ENCODE measurements at regions not wholly inside any gene's neighbourhood (a gene's known extent, or its start where the extent isn't known, plus 50 kb on each side); places are given as distances from the start of the nearest gene placed in this dataset.
"Not testable (repeated sequence)": the region's sequence is repeated elsewhere in the genome, so short reads cannot be mapped to it uniquely, and the experiment has no call there.

DNA sequence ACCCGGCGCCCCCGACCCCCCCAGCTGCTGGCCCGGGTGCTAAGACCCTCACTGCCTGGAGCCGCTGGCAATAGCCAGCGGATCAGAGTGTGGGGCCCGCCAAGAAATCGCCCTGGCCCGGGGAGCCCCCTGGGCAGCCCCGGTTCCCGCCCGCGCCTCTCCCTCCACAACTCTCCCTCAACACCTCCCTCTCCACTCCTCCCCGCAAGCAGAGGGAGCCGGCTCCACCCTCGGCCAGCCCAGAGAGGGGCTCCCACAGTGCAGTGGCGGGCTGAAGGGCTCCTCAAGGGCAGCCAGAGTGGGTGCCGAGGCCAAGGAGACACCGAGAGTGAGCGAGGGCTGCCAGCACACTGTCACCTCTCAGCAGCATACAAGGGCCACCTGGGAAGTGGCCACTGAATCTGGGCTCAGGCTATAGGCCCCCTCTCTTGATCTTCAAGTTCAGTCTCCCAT is 385.5 kb downstream of the SEC14L1 start:
- Histone ChIP-seq H3K4me1 (ENCODE audit: control insufficient read depth, insufficient read depth, low read length) (no peaks in the 10 kb centered on the region), H3K36me3 (ENCODE audit: control insufficient read depth, insufficient read depth, low read length) (no peaks in the 10 kb centered on the region), H3K27ac (ENCODE audit: insufficient read depth, low read depth, low read length, poor library complexity, severe bottlenecking) (no peak overlapping the region), H3K27me3 (ENCODE audit: control insufficient read depth, insufficient read depth, low read length, poor library complexity, severe bottlenecking) (peaks cover 27% of the 10 kb centered on the region), H3K9me3 (ENCODE audit: control insufficient read depth, low read length) (no peaks in the 10 kb centered on the region), H3K4me3 (ENCODE audit: insufficient read depth, low read depth, low read length) (no peak overlapping the region)
- 95 to 97% methylated on average over 20 of the region's 20 CpGs for WGBS, 2 experiments

DNA sequence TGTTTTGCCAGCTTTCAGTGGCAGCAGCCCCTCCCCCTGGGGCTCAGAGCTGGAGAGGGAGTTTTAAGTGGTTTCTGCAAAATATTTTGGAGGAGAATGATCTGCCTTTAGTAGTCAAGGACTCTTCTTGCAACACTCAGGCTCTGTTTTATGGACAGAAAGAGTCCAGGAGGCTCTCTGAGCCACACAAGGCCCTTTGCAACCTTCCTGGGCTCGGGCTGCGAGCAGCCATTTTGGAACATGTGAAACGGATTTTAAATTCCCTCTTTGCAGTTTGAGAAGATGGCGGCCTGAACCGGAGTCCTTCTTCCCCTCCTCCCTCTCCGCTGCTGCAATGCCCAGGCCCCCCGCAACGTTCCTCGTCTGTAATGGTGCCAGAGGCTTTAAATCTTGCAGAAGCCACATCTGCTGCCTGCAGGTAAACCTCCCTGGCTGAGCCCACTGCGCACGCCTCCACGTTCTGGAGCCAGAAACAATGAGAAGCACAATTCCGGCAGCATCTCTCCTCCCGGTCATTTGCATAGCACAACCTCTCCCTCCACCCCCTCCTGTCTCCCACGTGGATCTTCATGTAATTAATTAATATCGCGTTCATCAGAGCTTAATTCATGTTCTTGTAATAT is 386.1 kb downstream of the SEC14L1 start:
- Histone ChIP-seq H3K4me3 (ENCODE audit: insufficient read depth, low read depth, low read length) (no peak overlapping the region), H3K36me3 (ENCODE audit: control insufficient read depth, insufficient read depth, low read length) (no peaks in the 10 kb centered on the region), H3K27me3 (ENCODE audit: control insufficient read depth, insufficient read depth, low read length, poor library complexity, severe bottlenecking) (peaks cover 27% of the 10 kb centered on the region), H3K4me1 (ENCODE audit: control insufficient read depth, insufficient read depth, low read length) (no peaks in the 10 kb centered on the region), H3K9me3 (ENCODE audit: control insufficient read depth, low read length) (no peaks in the 10 kb centered on the region), H3K27ac (ENCODE audit: insufficient read depth, low read depth, low read length, poor library complexity, severe bottlenecking) (no peak overlapping the region)
- WGBS, 2 experiments, result 90 to 93% methylated on average over 17 of the region's 17 CpGs

DNA sequence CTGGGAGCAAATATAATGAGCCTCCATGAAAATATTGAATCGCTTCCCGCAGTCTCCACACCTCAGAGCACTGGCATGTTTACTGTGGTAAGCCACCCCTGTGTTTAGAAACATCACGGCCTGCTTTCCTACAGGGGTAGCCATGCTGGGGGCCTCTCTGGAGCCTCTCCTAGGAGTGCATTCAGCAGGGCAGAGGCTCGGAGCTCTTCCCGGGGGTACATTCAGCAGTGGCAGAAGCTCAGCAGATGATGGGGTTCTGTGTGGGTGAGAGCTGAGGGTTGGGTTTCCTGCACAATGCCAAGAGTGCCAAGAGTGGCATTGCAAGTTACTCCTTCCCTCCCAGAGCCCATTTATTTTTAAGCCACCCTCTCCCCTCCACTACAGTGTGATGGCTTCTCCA is 386.6 kb downstream of the SEC14L1 start:
- Histone ChIP-seq H3K27me3 (ENCODE audit: control insufficient read depth, insufficient read depth, low read length, poor library complexity, severe bottlenecking) (peaks cover 27% of the 10 kb centered on the region), H3K4me3 (ENCODE audit: insufficient read depth, low read depth, low read length) (no peak overlapping the region), H3K36me3 (ENCODE audit: control insufficient read depth, insufficient read depth, low read length) (no peaks in the 10 kb centered on the region), H3K27ac (ENCODE audit: insufficient read depth, low read depth, low read length, poor library complexity, severe bottlenecking) (no peak overlapping the region), H3K9me3 (ENCODE audit: control insufficient read depth, low read length) (no peaks in the 10 kb centered on the region), H3K4me1 (ENCODE audit: control insufficient read depth, insufficient read depth, low read length) (no peaks in the 10 kb centered on the region)
- 93 to 94% methylated on average over 5 of the region's 5 CpGs for WGBS, 2 experiments

DNA sequence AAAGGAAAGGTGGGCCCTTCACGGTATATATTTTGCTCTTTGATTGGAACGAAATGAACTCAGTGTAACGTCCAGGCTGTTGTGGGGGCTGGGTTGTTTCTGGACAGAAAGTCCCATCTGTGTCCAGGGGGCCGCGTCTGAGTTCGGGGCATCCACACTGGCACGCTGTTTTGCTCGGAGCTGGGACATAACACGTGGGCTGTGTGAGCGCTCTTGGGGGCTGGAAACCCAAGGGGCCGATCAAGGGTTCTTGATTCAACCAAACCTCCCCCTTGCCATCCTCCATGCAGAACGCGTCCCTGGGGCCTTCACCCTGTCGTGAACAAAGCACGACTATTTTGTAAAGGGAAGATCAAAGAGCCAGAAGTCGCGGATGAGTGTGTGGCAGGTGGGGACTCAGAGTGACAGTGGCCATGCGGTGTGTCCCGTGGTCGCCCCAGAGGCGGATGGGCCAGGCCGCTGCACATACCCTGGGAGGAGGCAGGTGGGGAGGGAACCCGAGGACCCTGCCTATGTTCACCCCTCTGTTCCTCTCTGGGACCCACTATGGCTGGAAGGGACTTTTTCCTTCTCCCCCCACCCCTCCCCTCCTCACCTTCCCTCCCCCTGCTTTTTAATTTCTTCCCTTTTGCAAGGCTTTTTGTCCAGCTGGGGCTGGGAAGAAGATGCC is 387.2 kb downstream of the SEC14L1 start:
- H3K4me3 ChIP-seq (ENCODE audit: insufficient read depth, low read depth, low read length), result peak overlapping the region; percentile 46
- no peaks in the 10 kb centered on the region for H3K9me3 ChIP-seq (ENCODE audit: control insufficient read depth, low read length)
- no peak overlapping the region for H3K27ac ChIP-seq (ENCODE audit: insufficient read depth, low read depth, low read length, poor library complexity, severe bottlenecking)
- 73 to 74% methylated on average over 23 of the region's 23 CpGs for WGBS, 2 experiments
- no peaks in the 10 kb centered on the region for H3K4me1 ChIP-seq (ENCODE audit: control insufficient read depth, insufficient read depth, low read length)
- no peaks in the 10 kb centered on the region for H3K36me3 ChIP-seq (ENCODE audit: control insufficient read depth, insufficient read depth, low read length)
- H3K27me3 ChIP-seq (ENCODE audit: control insufficient read depth, insufficient read depth, low read length, poor library complexity, severe bottlenecking), result peaks cover 27% of the 10 kb centered on the region

DNA sequence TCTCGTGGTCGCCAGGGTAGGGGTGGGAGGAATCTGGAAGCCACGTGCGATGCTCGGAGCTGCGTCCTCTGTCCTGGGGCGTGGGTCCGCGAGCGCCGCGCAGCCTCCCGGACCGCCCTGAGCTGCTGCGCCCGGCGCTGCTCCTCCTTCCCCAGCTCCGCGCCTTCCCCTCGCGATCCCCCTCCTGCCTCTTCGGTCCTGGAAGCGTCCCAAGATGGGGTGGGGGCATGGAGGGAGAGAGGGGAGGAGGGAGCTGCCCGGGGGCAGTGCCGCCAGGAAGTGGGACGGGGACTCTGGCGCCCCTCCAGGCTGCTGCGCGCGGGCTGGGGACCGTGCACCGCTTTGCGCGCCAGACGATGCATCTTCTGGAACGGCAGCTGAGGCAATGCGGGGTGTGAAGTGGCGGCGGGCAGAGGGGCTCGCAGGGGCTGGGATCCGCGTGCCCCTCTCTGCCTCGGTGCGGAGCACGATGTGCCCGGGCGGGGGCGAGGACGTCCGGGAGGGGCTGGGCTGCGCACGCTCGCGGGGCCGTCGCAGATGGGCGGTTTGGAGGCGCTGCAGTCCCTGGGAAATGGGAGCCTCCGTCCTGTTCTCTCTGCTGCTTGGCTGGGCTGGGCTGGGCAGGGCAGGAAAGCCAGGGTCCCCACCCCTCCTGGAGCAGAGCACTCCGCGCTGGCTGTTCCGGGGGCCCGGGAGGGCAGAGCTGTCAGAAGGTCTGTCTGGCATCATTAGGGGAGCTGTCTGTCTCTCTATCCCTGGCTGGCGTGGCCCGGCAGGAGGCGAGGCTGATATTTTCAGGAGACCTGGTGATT is 388.0 kb downstream of the SEC14L1 start:
- peaks cover 27% of the 10 kb centered on the region for H3K27me3 ChIP-seq (ENCODE audit: control insufficient read depth, insufficient read depth, low read length, poor library complexity, severe bottlenecking)
- WGBS, 2 experiments, result 2% methylated on average over 65 to 66 of the region's 66 CpGs

DNA sequence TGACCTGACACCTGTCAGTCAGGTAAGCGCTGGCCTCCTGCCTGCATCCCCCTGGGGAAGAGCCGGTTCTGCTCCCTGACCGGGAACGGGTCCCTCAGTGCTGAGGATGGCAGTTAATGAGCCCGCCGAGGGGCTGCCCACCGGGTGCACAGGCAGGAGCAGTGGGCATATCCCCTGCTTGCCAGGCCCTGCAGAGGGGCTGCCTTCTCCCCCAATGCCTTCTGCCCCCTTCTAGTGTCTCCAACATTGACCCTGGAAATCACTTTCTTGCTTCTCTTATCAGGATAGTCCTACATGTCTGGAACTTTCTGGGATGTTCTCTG is 388.5 kb downstream of the SEC14L1 start:
- no peaks in the 10 kb centered on the region for H3K4me1 ChIP-seq (ENCODE audit: control insufficient read depth, insufficient read depth, low read length)

More for the DNA sequence above, 388.0 kb downstream of the SEC14L1 start:
- Histone ChIP-seq H3K27ac (ENCODE audit: insufficient read depth, low read depth, low read length, poor library complexity, severe bottlenecking) (no peak overlapping the region), H3K4me1 (ENCODE audit: control insufficient read depth, insufficient read depth, low read length) (no peaks in the 10 kb centered on the region), H3K36me3 (ENCODE audit: control insufficient read depth, insufficient read depth, low read length) (no peaks in the 10 kb centered on the region), H3K9me3 (ENCODE audit: control insufficient read depth, low read length) (no peaks in the 10 kb centered on the region), H3K4me3 (ENCODE audit: insufficient read depth, low read depth, low read length) (peak overlapping the region; percentile 46)

DNA sequence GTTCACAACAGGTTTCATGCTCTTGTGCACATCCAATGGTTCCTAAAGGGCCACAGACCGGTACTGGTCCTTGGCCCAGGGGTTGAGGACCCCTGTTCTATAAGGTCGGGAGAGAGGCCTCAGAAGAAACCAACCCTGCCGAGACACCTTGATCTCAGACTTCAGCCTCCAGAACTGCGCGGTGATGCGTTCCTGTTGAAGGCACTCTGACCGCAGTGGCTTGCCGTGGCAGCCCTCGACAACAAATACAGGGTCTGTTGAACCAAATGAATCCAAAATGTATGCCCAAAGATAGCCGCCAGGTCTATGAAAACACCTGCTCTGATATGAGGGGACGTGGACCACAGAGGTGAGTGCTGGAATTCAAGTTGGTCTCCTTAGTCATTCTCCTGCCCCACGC is 389.8 kb downstream of the SEC14L1 start:
- Histone ChIP-seq H3K27ac (ENCODE audit: insufficient read depth, low read depth, low read length, poor library complexity, severe bottlenecking) (no peak overlapping the region), H3K9me3 (ENCODE audit: control insufficient read depth, low read length) (no peaks in the 10 kb centered on the region), H3K36me3 (ENCODE audit: control insufficient read depth, insufficient read depth, low read length) (no peaks in the 10 kb centered on the region), H3K4me3 (ENCODE audit: insufficient read depth, low read depth, low read length) (no peak overlapping the region), H3K4me1 (ENCODE audit: control insufficient read depth, insufficient read depth, low read length) (no peaks in the 10 kb centered on the region), H3K27me3 (ENCODE audit: control insufficient read depth, insufficient read depth, low read length, poor library complexity, severe bottlenecking) (peaks cover 27% of the 10 kb centered on the region)
- 93 to 95% methylated on average over 12 of the region's 12 CpGs for WGBS, 2 experiments

More for the DNA sequence above, 388.5 kb downstream of the SEC14L1 start:
- WGBS, 2 experiments, result 30 to 36% methylated on average over 7 of the region's 7 CpGs
- no peaks in the 10 kb centered on the region for H3K9me3 ChIP-seq (ENCODE audit: control insufficient read depth, low read length)
- H3K4me3 ChIP-seq (ENCODE audit: insufficient read depth, low read depth, low read length), result peak overlapping the region; percentile 46
- H3K36me3 ChIP-seq (ENCODE audit: control insufficient read depth, insufficient read depth, low read length), result no peaks in the 10 kb centered on the region
- no peak overlapping the region for H3K27ac ChIP-seq (ENCODE audit: insufficient read depth, low read depth, low read length, poor library complexity, severe bottlenecking)
- peaks cover 27% of the 10 kb centered on the region for H3K27me3 ChIP-seq (ENCODE audit: control insufficient read depth, insufficient read depth, low read length, poor library complexity, severe bottlenecking)

DNA sequence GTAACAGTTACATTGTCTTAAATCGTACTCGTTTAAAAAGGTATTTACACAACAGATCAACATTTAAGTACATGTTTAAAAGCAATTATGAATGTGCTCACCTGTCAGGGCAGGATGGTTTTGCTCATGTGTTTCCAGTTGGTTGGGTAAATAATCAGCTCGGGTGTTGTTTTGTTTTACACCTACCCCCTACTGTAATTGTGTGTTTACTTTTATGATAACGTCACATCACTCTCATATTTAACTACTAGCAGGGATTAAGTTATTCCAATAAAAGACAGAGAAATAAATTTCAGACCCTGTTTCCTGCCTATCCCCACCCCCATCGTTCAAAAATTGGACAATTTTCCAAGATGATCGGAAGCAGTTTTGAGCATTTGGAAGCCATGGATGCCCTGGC is 390.2 kb downstream of the SEC14L1 start:
- H3K27ac ChIP-seq (ENCODE audit: insufficient read depth, low read depth, low read length, poor library complexity, severe bottlenecking), result no peak overlapping the region
- 93 to 96% methylated on average over 4 to 6 of the region's 6 CpGs for WGBS, 2 experiments
- H3K4me1 ChIP-seq (ENCODE audit: control insufficient read depth, insufficient read depth, low read length), result no peaks in the 10 kb centered on the region
- H3K9me3 ChIP-seq (ENCODE audit: control insufficient read depth, low read length), result no peaks in the 10 kb centered on the region
- H3K27me3 ChIP-seq (ENCODE audit: control insufficient read depth, insufficient read depth, low read length, poor library complexity, severe bottlenecking), result peaks cover 27% of the 10 kb centered on the region
- H3K4me3 ChIP-seq (ENCODE audit: insufficient read depth, low read depth, low read length), result no peak overlapping the region
- no peaks in the 10 kb centered on the region for H3K36me3 ChIP-seq (ENCODE audit: control insufficient read depth, insufficient read depth, low read length)

DNA sequence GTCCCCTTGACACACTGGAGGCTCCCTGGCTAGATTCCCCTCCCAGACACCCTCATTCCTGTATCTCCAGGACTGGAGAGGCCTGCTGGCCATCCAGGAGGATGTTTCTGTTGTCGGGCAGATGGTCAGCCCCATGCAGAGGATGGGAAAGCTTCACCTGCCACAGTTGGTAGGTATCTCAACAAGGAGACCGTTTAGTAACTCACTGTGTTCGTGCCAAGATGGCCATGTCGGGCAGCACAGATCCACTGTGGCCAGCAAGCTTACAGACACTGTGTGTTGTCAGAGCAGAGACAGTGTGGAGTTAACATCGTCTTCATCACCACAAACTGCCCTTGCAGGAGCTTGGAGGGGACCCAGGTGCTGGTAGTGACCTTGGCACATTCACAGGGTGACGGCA is 390.9 kb downstream of the SEC14L1 start:
- Histone ChIP-seq H3K27me3 (ENCODE audit: control insufficient read depth, insufficient read depth, low read length, poor library complexity, severe bottlenecking) (peaks cover 27% of the 10 kb centered on the region), H3K9me3 (ENCODE audit: control insufficient read depth, low read length) (no peaks in the 10 kb centered on the region), H3K27ac (ENCODE audit: insufficient read depth, low read depth, low read length, poor library complexity, severe bottlenecking) (no peak overlapping the region), H3K36me3 (ENCODE audit: control insufficient read depth, insufficient read depth, low read length) (no peaks in the 10 kb centered on the region), H3K4me3 (ENCODE audit: insufficient read depth, low read depth, low read length) (no peak overlapping the region), H3K4me1 (ENCODE audit: control insufficient read depth, insufficient read depth, low read length) (no peaks in the 10 kb centered on the region)
- WGBS, 2 experiments, result 95 to 96% methylated on average over 6 of the region's 6 CpGs

DNA sequence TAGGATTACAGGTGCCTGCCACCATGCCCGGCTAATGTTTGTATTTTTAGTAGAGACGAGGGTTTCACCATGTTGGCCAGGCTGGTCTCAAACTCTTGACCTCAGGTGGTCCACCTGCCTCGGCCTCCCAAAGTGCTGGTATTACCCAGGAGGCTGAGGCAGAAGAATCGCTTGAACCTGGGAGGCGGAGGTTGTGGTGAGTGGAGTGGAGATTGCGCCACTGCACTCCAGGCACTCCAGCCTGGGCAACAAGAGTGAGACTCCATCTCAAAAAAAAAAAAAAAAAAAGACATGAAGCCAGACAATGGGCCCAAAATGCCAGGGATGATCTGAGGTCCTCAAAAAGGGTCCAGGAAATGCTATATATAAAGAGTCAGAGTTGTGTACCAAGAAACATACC is 392.9 kb downstream of the SEC14L1 start:
- not testable (repeated sequence) for H3K36me3 ChIP-seq (ENCODE audit: control insufficient read depth, insufficient read depth, low read length); H3K27ac ChIP-seq (ENCODE audit: insufficient read depth, low read depth, low read length, poor library complexity, severe bottlenecking); H3K9me3 ChIP-seq (ENCODE audit: control insufficient read depth, low read length); H3K4me3 ChIP-seq (ENCODE audit: insufficient read depth, low read depth, low read length); H3K4me1 ChIP-seq (ENCODE audit: control insufficient read depth, insufficient read depth, low read length)
- WGBS, 2 experiments, result 94 to 96% methylated on average over 6 of the region's 6 CpGs
- H3K27me3 ChIP-seq (ENCODE audit: control insufficient read depth, insufficient read depth, low read length, poor library complexity, severe bottlenecking), result peaks cover 13% of the 10 kb centered on the region

Measured in ectodermal cell (in vitro differentiated cells).